Heart left ventricle (tissue), 16 donors: ENCODE measurements at regions not wholly inside any gene's neighbourhood (a gene's known extent, or its start where the extent isn't known, plus 50 kb on each side); places are given as distances from the start of the nearest gene placed in this dataset.

ENCODE experiments used
- ATAC-seq, 4 donors: fragments of 200-7000 bp; cut with Tn5 transposase; one replicate each; pipeline ENCODE4 v1.9.1; 2020 to 2022; ENCODE audit warnings: moderate library complexity in 4 of 4, mild to moderate bottlenecking in 3 of 4, moderate number of reproducible peaks in 1 of 4
- DNase-seq, 5 donors: peaks; one replicate each; pipeline ENCODE4 v3.0.0-alpha.2; 2020
- H3K27ac ChIP-seq, 12 donors: fragments of 200-600 bp; sonication (generic) in 4 of 12; one replicate each; pipeline versions ENCODE4 v1.5.0 to v1.8.0; 2016 to 2022; ENCODE audit warnings: mild to moderate bottlenecking in 2 of 12
- H3K27me3 ChIP-seq, 9 donors: fragments of 200-600 bp; sonication (generic) in 2 of 9; one replicate each; pipeline versions ENCODE4 v1.5.1 to v1.8.0; 2016 to 2022; ENCODE audit warnings: mild to moderate bottlenecking in 3 of 9
- H3K36me3 ChIP-seq, 9 donors: fragments of 200-600 bp; sonication (generic) in 2 of 9; one replicate each; pipeline versions ENCODE4 v1.5.0 to v1.8.0; 2018 to 2022; ENCODE audit warnings: mild to moderate bottlenecking in 2 of 9
- H3K4me1 ChIP-seq, 12 donors: fragments of 200-600 bp; sonication (generic) in 4 of 12; one replicate each; pipeline versions ENCODE4 v1.5.0 to v1.8.0; 2016 to 2022; ENCODE audit warnings: mild to moderate bottlenecking in 3 of 12
- H3K4me3 ChIP-seq, 12 donors: fragments of 200-600 bp; sonication (generic) in 4 of 12; one replicate each; pipeline versions ENCODE4 v1.5.0 to v1.8.0; 2017 to 2022; ENCODE audit warnings: mild to moderate bottlenecking in 9 of 12, moderate library complexity in 4 of 12
- H3K9me3 ChIP-seq, 12 donors: fragments of 200-600 bp; sonication (generic) in 4 of 12; one replicate each; pipeline versions ENCODE4 v1.5.0 to v1.8.0; 2016 to 2022; ENCODE audit warnings: mild to moderate bottlenecking in 1 of 12
- CTCF ChIP-seq, 12 donors: fragments of 200-600 bp; sonication (generic) in 4 of 12; IDR thresholded peaks; one replicate each; pipeline versions ENCODE4 v1.5.0 to v1.8.0; 2018 to 2022; ENCODE audit warnings: antibody characterized with exemption in 12 of 12, mild to moderate bottlenecking in 5 of 12
- POLR2A ChIP-seq, 2 donors: fragments of 450-650 bp; IDR thresholded peaks; one replicate each; pipeline ENCODE4 v1.6.1; 2017; ENCODE audit warnings: antibody characterized with exemption in 2 of 2, mild to moderate bottlenecking in 2 of 2, moderate library complexity in 2 of 2
- WGBS, 4 donors: extraction: QIAGEN DNeasy Blood & Tissue Kit in 2 of 4; methylation state at CpG; one replicate each; pipeline versions ENCODE4 v1.1.5 to v1.1.7; 2013 to 2018; 5-methylcytosine and 5-hydroxymethylcytosine counted together
- intact Hi-C, 10 donors: fragments of 100-400 bp; cut with DNase I; formaldehyde crosslinking; loops; one replicate each; pipeline versions ENCODE4 v1.11.1 to v1.14.2; 2022
- donor health status: ischemic (EF 13 %, LVEDD 7.1; RV severe dilation, severe dysfunction).
- donor health status: healthy with polysubstance abuse.
- donor health status: DM: no; HTN: yes; CAD: no.
- donor health status: DM: no; HTN: no; CAD: no.
- donor health status: ischemic (EF 25% LVEDD 6.9; RV normal size, moderate dysfunction).
- donor health status: ischemic (EF 25% LVEDD 5.7; RV mildly dilated, moderate dysfunction).
- donor health status: healthy.
- donor health status: DM: yes; HTN: yes; CAD: no.
- donor health status: ischemic (EF 35%, LVEDD 5.7; RV mildly dilated, moderate dysfunction).
- donor health status: nonischemic (EF 11% LVEDD 7.7; RV severe dilation, severe dysfunction).
- donor health status: DM: yes; HTN: yes; CAD: no.
- donor health status: PGD.
- donor health status: ischemic (EF 29% LVEDD 5.4; RV normal size, mild dysfunction).
- donor health status: nonischemic (EF 23%, LVEDD 6.1; RV moderate dilation, normal function).

DNA sequence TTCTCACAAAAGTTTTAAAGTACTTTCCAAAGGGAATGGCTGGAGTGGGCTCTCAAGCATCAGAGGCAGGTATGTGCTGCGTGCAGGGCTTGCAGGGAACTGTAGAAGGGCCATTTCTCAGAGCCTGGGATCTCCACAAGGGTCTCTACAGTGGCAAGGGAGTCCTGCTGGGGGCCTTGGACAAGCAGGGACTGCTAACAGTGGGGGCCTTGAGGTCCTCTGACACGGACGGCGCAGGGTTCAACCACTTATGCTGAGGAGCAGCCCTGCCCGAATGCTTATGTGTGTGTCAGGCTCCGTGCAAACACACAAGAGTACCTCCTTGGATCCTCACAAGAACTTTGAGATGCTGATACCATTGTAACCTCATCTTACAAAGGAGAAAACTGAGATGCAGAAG, 342.1 kb upstream of the COBL start:
- no peak overlapping the region for H3K27ac ChIP-seq
- H3K9me3 ChIP-seq, result no peaks in the 10 kb centered on the region
- H3K4me1 ChIP-seq, result no peaks in the 10 kb centered on the region
- H3K27me3 ChIP-seq, result no peaks in the 10 kb centered on the region
- H3K36me3 ChIP-seq, result no peaks in the 10 kb centered on the region
- TF ChIP-seq CTCF (IDR thresholded peaks at IDR 0.05), result no peak
- TF ChIP-seq POLR2A (IDR thresholded peaks at IDR 0.05), result no peak
- intact Hi-C loops, result no loop called here
- no peak for ATAC-seq
- H3K4me3 ChIP-seq, result no peak overlapping the region
- no peak for DNase-seq
- WGBS, 4 donors, result 72 to 91% (median 83%) methylated on average over 6 of the region's 6 CpGs

DNA sequence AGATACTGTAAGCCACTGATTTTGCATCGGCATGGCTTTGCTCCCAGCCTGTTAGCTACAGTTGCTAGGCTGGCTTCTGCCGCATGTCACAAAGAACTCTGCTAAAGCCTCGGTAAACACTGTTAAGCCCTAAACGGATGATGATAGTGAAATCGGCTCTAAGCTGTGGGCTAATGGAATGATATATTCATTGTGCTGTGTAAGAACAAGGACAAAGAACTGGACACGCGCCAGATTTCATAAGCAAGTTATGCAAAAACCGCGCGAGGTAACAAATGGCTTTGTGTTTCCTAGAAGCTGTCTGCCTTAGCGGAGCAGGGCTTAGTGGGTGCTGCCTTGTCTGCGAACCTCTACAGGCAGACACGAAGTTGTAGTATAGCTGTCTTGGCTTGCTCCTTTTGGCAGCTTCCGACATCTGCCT, 331.3 kb upstream of the COBL start:
- intact Hi-C loops, result no loop called here
- DNase-seq (no peak), ATAC-seq (peak in 2 of 4 donors; percentile 64 to 67)
- H3K27me3 ChIP-seq, result no peaks in the 10 kb centered on the region
- TF ChIP-seq CTCF (IDR thresholded peaks at IDR 0.05), result no peak
- TF ChIP-seq POLR2A (IDR thresholded peaks at IDR 0.05), result no peak
- H3K27ac ChIP-seq, result no peak overlapping the region
- no peaks in the 10 kb centered on the region for H3K36me3 ChIP-seq
- no peaks in the 10 kb centered on the region for H3K9me3 ChIP-seq
- H3K4me1 ChIP-seq, result peaks cover 0 to 8% (median 0%) of the 10 kb centered on the region in 12 donors
- 24 to 32% (median 27%) methylated on average over 14 of the region's 14 CpGs for WGBS, 4 donors
- no peak overlapping the region for H3K4me3 ChIP-seq

DNA sequence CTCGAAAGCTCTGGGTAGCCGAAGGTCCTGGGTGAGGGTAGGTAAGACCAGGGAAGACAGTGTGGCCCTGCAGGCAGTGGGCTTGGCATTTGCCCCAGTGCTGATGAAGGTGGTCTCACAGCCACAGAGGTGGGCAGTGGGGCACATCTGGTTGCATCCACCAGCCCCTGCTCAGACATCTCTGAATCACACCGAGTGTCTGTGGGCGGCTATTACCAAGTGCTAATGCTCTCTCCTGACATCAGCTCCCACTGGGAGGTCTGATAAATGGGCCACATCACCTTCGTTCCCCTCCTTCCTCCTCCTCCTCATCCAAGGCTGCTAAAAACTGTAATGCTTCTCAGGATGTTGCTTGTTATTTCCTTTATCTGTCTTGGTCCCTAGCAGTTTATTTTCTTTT, 330.9 kb upstream of the COBL start:
- H3K36me3 ChIP-seq, result no peaks in the 10 kb centered on the region
- TF ChIP-seq CTCF (IDR thresholded peaks at IDR 0.05), result no peak
- no peak for TF ChIP-seq POLR2A (IDR thresholded peaks at IDR 0.05)
- H3K4me1 ChIP-seq, result peaks cover 0 to 8% (median 0%) of the 10 kb centered on the region in 12 donors
- intact Hi-C loops, result no loop called here
- no peaks in the 10 kb centered on the region for H3K27me3 ChIP-seq
- H3K4me3 ChIP-seq, result no peak overlapping the region
- ATAC-seq (no peak), DNase-seq (no peak)
- 41 to 54% (median 46%) methylated on average over 5 of the region's 5 CpGs for WGBS, 4 donors
- no peak overlapping the region for H3K27ac ChIP-seq
- no peaks in the 10 kb centered on the region for H3K9me3 ChIP-seq

DNA sequence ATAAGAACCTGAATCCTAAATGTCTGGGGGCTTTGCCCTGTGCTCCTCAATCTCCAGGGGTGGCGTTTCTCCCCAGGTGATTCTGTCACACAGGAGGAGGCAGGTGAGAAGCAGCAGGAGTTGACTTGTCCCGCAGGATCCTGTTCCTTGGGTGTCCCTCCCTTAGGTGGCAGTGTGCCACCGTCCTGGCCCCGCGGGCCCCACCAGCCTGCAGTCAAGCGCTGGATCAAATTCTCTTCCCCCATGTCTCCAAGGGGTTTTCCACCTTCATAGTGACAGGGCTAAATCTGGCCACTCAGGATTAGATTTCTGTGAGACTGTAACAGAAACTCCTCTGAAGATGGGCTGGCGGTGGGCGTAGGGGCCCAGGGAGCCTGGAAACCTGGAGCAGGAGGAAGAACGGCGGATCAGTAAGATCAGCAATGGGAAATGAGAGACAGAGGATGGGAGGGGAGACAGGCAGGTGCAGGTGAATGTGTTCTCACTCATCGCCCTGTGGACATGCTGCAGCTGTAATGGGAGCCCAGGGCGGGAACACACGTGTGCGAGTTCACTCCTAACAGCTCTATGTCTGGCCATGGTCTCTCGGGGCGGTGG, 329.2 kb upstream of the COBL start:
- Histone ChIP-seq H3K27ac (no peak overlapping the region), H3K36me3 (no peaks in the 10 kb centered on the region), H3K27me3 (no peaks in the 10 kb centered on the region), H3K9me3 (no peaks in the 10 kb centered on the region), H3K4me3 (no peak overlapping the region), H3K4me1 (peaks cover 0 to 8% (median 0%) of the 10 kb centered on the region in 12 donors)
- WGBS, 4 donors, result 89 to 91% (median 89%) methylated on average over 11 to 16 of the region's 16 CpGs
- ATAC-seq (no peak), DNase-seq (no peak)
- intact Hi-C loops, result no loop called here
- no peak for TF ChIP-seq CTCF (IDR thresholded peaks at IDR 0.05)
- no peak for TF ChIP-seq POLR2A (IDR thresholded peaks at IDR 0.05)
